Fibroblast of lung (primary cell): ENCODE measurements at regions not wholly inside any gene's neighbourhood (a gene's known extent, or its start where the extent isn't known, plus 50 kb on each side); places are given as distances from the start of the nearest gene placed in this dataset.
A peak's percentile ranks its signal among the peaks of the same experiment; 100 is the strongest.

Experiments used
- DNase-seq, 2 donors: peaks; one replicate each; pipeline versions ENCODE4 v3.0.0 to v3.0.0-alpha.2; 2010; ENCODE audit warnings: low read depth in 2 of 2
- H2AFZ ChIP-seq: 2 replicates; pipeline ENCODE4 v1.5.1; 2012; ENCODE audit warnings: low read length, control low read depth, inconsistent platforms
- H3K27ac ChIP-seq: 2 replicates; pipeline ENCODE4 v1.5.1; 2011; ENCODE audit warnings: low read length, control low read depth; ENCODE audit not compliant: insufficient read depth
- H3K27me3 ChIP-seq: 2 replicates; pipeline ENCODE4 v1.5.1; 2011; ENCODE audit warnings: mild to moderate bottlenecking, low read length; ENCODE audit not compliant: control insufficient read depth, insufficient read depth
- H3K36me3 ChIP-seq: 2 replicates; pipeline ENCODE4 v1.5.1; 2011; ENCODE audit warnings: low read length; ENCODE audit not compliant: control insufficient read depth, insufficient read depth
- H3K4me1 ChIP-seq: 2 replicates; pipeline ENCODE4 v1.5.1; 2011; ENCODE audit warnings: low read length; ENCODE audit not compliant: control insufficient read depth, insufficient read depth; ENCODE audit errors: extremely low read depth
- H3K4me2 ChIP-seq: 2 replicates; pipeline ENCODE4 v1.5.1; 2011; ENCODE audit warnings: low read length, control low read depth; ENCODE audit not compliant: insufficient read depth; ENCODE audit errors: extremely low read depth
- H3K4me3 ChIP-seq, 4 experiments: fragments of 200-600 bp in 1 of 4; sonication (generic) in 1 of 4; replicated peaks in 1 of 4; 2 replicates each; pipeline ENCODE4 v1.5.1; 2011 to 2016; ENCODE audit warnings: low read length in 4 of 4, low read depth in 3 of 4, mild to moderate bottlenecking in 3 of 4, control low read depth in 2 of 4, inconsistent platforms in 1 of 4, mixed read lengths in 1 of 4; ENCODE audit not compliant: insufficient read depth in 1 of 4; ENCODE audit errors: control extremely low read depth in 1 of 4
- H3K79me2 ChIP-seq: 2 replicates; pipeline ENCODE4 v1.5.1; 2012; ENCODE audit warnings: mild to moderate bottlenecking, low read length, inconsistent platforms; ENCODE audit not compliant: control insufficient read depth, insufficient read depth
- H3K9ac ChIP-seq: 2 replicates; pipeline ENCODE4 v1.5.1; 2011; ENCODE audit warnings: mild to moderate bottlenecking, low read length, control low read depth; ENCODE audit not compliant: insufficient read depth
- H3K9me3 ChIP-seq: 2 replicates; pipeline ENCODE4 v1.5.1; 2012; ENCODE audit warnings: low read depth, low read length; ENCODE audit not compliant: control insufficient read depth, insufficient read depth
- H4K20me1 ChIP-seq: 2 replicates; pipeline ENCODE4 v1.5.1; 2011; ENCODE audit warnings: low read length; ENCODE audit not compliant: control insufficient read depth, insufficient read depth; ENCODE audit errors: extremely low read depth
- CTCF ChIP-seq, 2 donors: IDR thresholded peaks in 1 of 2; conservative IDR thresholded peaks in 1 of 2; 1 replicate in 1 of 2; 2 replicates in 1 of 2; pipeline ENCODE4 v1.5.1; 2011 to 2012; ENCODE audit warnings: low read length in 2 of 2, control low read depth in 1 of 2, inconsistent platforms in 1 of 2, low read depth in 1 of 2, mild to moderate bottlenecking in 1 of 2
- EZH2 ChIP-seq: IDR thresholded peaks from 2 replicates; pipeline ENCODE4 v1.5.1; 2012; ENCODE audit warnings: low read length, control low read depth, mild to moderate bottlenecking; ENCODE audit errors: missing control alignments

- no peak overlapping the region for H3K27ac ChIP-seq
- peak in 1 of 2 donors; percentile 59 for DNase-seq
- H2AFZ ChIP-seq = no peak overlapping the region
- H4K20me1 ChIP-seq = no peaks in the 10 kb centered on the region
- no peaks in the 10 kb centered on the region for H3K9me3 ChIP-seq
- H3K79me2 ChIP-seq = no peaks in the 10 kb centered on the region
- H3K9ac ChIP-seq = no peak overlapping the region
- H3K4me1 ChIP-seq = no peaks in the 10 kb centered on the region
- no peak for TF ChIP-seq EZH2
- no peak for TF ChIP-seq CTCF (conservative IDR thresholded peaks at IDR 0.05 in 1 of 2, IDR thresholded peaks at IDR 0.05 in 1 of 2; ENCODE audit: low read depth in 1 of 2, low read length in 2 of 2)
- no peaks in the 10 kb centered on the region for H3K27me3 ChIP-seq
- no peak overlapping the region for H3K4me2 ChIP-seq
- H3K4me3 ChIP-seq = no peak overlapping the region
- H3K36me3 ChIP-seq = no peaks in the 10 kb centered on the region
These were observed 295.7 kb downstream of the C6orf118 start for GRCh38 chr6:165013701-165014100.

- no peak for DNase-seq
- Histone ChIP-seq H2AFZ (no peak overlapping the region), H3K4me2 (no peak overlapping the region)
These were observed 297.2 kb downstream of the C6orf118 start for GRCh38 chr6:165012183-165012582.

More at GRCh38 chr6:165012183-165012582, 297.2 kb downstream of the C6orf118 start:
- TF ChIP-seq CTCF (conservative IDR thresholded peaks at IDR 0.05 in 1 of 2, IDR thresholded peaks at IDR 0.05 in 1 of 2; ENCODE audit: low read depth in 1 of 2, low read length in 2 of 2) (no peak), EZH2 (no peak)
- Histone ChIP-seq H3K36me3 (no peaks in the 10 kb centered on the region), H3K4me3 (no peak overlapping the region), H3K27ac (no peak overlapping the region), H4K20me1 (no peaks in the 10 kb centered on the region), H3K9ac (no peak overlapping the region), H3K79me2 (no peaks in the 10 kb centered on the region), H3K27me3 (no peaks in the 10 kb centered on the region), H3K4me1 (no peaks in the 10 kb centered on the region), H3K9me3 (no peaks in the 10 kb centered on the region)
